AG08396 (cell line): ENCODE measurements at regions not wholly inside any gene's neighbourhood (a gene's known extent, or its start where the extent isn't known, plus 50 kb on each side); places are given as distances from the start of the nearest gene placed in this dataset.
"Not testable (repeated sequence)": the region's sequence is repeated elsewhere in the genome, so short reads cannot be mapped to it uniquely, and the experiment has no call there.

Source experiments
- DNase-seq: peaks from one replicate; pipeline ENCODE4 v3.0.0; 2012; ENCODE audit warnings: low spot score, mixed read lengths

GRCh38 chrX:16320765-16321355 lies 153.6 kb downstream of the MAGEB17 start:
- peak; percentile 9 for DNase-seq

GRCh38 chrX:16333453-16333852 lies 166.2 kb downstream of the MAGEB17 start:
- no peak for DNase-seq

- DNase-seq, result no peak
Measured at GRCh38 chrX:16335181-16335580, 167.9 kb downstream of the MAGEB17 start.

- no peak for DNase-seq
Measured at GRCh38 chrX:16347968-16348670, 180.8 kb downstream of the MAGEB17 start.

GRCh38 chrX:16357902-16358301 lies 190.6 kb downstream of the MAGEB17 start:
- no peak for DNase-seq

- not testable (repeated sequence) for DNase-seq
Measured at GRCh38 chrX:16360056-16360455, 192.8 kb downstream of the MAGEB17 start.

- DNase-seq, result no peak
Measured at GRCh38 chrX:16368696-16369095, 201.4 kb downstream of the MAGEB17 start.

- no peak for DNase-seq
Measured at GRCh38 chrX:16376056-16376455, 208.8 kb downstream of the MAGEB17 start.

GRCh38 chrX:16386126-16386525 lies 218.8 kb downstream of the MAGEB17 start:
- DNase-seq, result no peak

GRCh38 chrX:16392597-16392996 lies 225.3 kb downstream of the MAGEB17 start:
- DNase-seq, result no peak

GRCh38 chrX:16394290-16394689 lies 227.0 kb downstream of the MAGEB17 start:
- no peak for DNase-seq

GRCh38 chrX:16403808-16404207 lies 236.5 kb downstream of the MAGEB17 start:
- no peak for DNase-seq

GRCh38 chrX:16416588-16416987 lies 233.4 kb upstream of the S100G start:
- DNase-seq, result no peak

- no peak for DNase-seq
Measured at GRCh38 chrX:16418650-16419049, 231.3 kb upstream of the S100G start.

- DNase-seq, result no peak
Measured at GRCh38 chrX:16427668-16428067, 222.3 kb upstream of the S100G start.

GRCh38 chrX:16429406-16429805 lies 220.6 kb upstream of the S100G start:
- DNase-seq, result peak; percentile 25

- no peak for DNase-seq
Measured at GRCh38 chrX:16431266-16431665, 218.7 kb upstream of the S100G start.

- no peak for DNase-seq
Measured at GRCh38 chrX:16433021-16433420, 216.9 kb upstream of the S100G start.

GRCh38 chrX:16435399-16435986 lies 214.5 kb upstream of the S100G start:
- DNase-seq, result no peak

- peak; percentile 59 for DNase-seq
Measured at GRCh38 chrX:16436348-16437188, 213.4 kb upstream of the S100G start.

- no peak for DNase-seq
Measured at GRCh38 chrX:16440446-16440845, 209.5 kb upstream of the S100G start.

- DNase-seq, result no peak
Measured at GRCh38 chrX:16444353-16444752, 205.6 kb upstream of the S100G start.
